HG03558 (cell line): ENCODE measurements at regions not wholly inside any gene's neighbourhood (a gene's known extent, or its start where the extent isn't known, plus 50 kb on each side); places are given as distances from the start of the nearest gene placed in this dataset.
"Not testable (repeated sequence)": the region's sequence is repeated elsewhere in the genome, so short reads cannot be mapped to it uniquely, and the experiment has no call there.

ENCODE experiments used
- ATAC-seq: cut with Tn5 transposase; IDR thresholded peaks from one replicate; pipeline ENCODE4 v1.9.1; 2021; ENCODE audit warnings: moderate number of reproducible peaks; ENCODE audit not compliant: unreplicated experiment; ENCODE audit errors: extremely low read depth

GRCh38 chr5:155794795-155795194 is 532.2 kb upstream of the SGCD start:
- no peak for ATAC-seq

GRCh38 chr5:155799308-155799707 is 527.7 kb upstream of the SGCD start:
- no peak for ATAC-seq

DNA sequence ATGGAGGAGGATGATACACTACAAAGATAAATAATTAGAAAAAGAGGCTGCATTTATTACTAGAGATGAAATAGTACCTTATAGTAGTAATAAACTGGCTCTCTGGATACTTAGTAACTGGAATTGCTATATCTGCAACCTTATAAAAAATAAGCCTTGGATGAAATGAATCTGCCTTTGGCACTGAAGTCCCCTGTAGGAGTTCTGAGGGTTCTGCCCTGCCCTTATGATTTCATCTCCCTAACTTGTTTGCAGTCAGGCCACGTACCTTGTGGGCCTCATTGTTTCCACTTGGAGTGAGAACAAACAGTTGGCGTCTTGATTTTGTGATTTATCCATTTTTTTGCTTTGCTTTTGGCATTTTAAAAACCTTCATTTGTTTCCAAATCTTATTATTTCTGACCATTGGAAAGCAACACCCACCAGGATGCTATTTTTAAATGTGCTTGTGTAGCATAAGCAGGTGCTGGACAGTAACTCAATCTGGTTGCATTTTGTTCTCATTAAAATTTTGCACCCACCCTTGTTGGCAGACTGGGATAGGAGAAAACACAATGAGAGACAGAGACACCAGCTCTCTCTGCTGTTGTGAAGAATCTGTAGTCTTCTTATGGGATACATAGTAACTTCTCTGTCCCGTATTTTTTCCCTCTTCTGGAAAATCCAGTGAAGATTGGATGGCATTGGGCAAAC is 518.9 kb upstream of the SGCD start:
- ATAC-seq, result no peak

DNA sequence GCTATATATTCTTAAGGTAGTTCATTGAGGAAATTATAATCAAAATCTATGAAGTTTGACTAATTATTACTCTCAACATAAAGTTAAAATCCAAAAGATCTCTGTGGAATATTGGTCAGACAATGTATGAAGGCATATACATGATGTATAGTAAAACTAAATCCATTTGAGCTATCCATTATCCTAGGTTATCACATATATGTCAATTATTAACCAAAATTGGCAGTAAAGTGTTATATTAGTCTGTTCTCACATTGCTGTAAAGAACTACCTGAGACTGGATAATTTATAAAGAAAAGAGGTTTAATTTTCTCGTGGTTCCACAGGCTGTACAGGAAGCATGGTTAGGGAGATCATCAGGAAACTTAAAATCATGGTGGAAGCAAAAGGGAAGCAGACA is 511.7 kb upstream of the SGCD start:
- no peak for ATAC-seq

GRCh38 chr5:155822177-155822576 is 504.8 kb upstream of the SGCD start:
- ATAC-seq, result no peak

- ATAC-seq, result no peak
Observed at GRCh38 chr5:155826611-155827507, 500.1 kb upstream of the SGCD start.

- not testable (repeated sequence) for ATAC-seq
Observed at GRCh38 chr5:155827508-155827815, 499.5 kb upstream of the SGCD start.

DNA sequence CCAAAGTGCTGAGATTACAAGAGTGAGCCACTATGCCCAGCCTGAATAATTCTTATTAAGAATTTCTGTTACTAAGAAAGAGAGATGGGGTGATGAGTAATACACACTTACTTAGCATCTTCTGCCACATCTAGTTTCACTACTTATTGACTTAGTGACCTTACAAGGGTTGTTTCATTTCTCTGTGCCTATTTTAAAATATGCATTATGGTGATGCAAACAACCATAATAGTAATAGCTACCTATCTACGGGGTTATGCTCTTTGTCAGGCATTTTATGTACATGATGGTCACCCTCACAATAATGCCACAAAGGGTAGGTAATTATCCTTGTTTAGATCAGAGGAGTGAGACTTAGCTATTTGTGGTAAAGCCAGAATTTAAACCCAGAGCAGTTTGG is 499.0 kb upstream of the SGCD start:
- ATAC-seq, result peak; percentile 94

GRCh38 chr5:155831491-155831890 is 495.5 kb upstream of the SGCD start:
- ATAC-seq, result no peak

- ATAC-seq, result no peak
Observed at GRCh38 chr5:155833287-155833686, 493.7 kb upstream of the SGCD start.

- ATAC-seq, result no peak
Observed at GRCh38 chr5:155834271-155834975, 492.5 kb upstream of the SGCD start.

DNA sequence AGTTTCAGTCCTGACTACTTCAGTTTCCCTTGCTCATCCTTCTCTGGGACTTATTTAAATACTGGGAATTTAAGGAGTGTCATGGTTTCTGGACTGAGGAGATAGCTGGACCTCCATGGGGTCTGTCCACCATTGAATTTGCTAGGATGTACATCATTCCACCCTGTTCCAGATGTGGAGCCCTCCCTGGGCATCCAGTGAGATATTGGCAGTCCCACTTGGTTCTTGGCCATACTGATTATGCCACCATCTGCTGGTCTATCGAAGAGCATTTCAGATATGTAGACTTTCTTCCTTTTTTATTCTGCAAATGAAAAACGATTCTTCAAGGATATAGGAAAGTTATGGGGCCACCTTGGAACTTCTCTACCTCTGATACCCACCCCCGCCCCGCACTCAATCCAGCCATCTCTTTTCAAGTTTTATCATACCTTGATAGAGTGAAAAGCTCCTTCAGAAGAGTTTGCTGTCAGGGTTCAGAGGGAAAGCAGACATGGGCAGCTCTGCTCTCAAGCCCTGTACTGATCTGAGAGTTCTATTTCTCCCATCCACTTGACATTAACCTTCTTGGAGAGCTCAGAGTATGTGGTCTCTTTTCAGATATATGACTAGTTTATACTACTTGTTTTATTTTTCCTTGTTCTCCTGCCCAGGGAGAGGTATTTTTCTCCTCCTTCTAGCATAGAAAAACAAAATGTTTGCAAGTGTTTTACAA is 490.7 kb upstream of the SGCD start:
- ATAC-seq, result no peak

- ATAC-seq, result no peak
Observed at GRCh38 chr5:155838394-155838793, 488.6 kb upstream of the SGCD start.

DNA sequence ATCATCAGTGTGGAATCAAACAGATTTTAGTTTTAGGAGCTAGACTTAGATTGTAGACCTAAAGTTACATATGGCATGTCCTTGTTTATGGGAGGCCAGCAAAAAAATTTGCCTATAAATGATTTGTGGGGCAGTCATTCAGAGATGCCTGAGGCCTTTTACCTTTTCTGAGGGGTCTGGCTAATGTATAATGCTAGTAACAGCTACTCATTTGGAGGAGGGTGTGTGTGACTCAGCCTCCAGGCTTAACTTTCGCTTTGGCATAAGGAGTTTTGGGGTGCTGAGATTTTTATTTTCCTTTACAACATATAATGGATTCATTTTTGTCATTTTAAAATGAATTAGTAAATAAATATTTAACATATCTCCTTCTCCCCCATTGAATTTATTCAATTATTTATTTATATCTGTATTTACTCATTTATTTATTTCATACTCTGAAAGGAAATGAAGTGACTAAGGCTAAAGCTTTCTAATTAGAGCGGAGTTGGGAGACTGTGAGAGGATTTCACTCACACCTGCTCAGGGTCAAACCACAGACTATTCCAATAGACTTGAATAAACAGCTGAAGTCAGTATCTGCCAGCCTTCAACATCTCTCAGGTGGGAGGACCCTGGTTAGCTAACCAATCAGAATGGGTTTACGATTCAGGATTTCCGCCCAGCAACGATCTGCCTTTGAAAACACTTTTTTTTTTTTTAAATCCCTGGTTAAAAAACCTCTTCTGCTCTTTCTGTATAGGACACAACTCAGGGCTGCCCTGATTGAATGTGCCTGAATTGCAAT is 487.5 kb upstream of the SGCD start:
- no peak for ATAC-seq

DNA sequence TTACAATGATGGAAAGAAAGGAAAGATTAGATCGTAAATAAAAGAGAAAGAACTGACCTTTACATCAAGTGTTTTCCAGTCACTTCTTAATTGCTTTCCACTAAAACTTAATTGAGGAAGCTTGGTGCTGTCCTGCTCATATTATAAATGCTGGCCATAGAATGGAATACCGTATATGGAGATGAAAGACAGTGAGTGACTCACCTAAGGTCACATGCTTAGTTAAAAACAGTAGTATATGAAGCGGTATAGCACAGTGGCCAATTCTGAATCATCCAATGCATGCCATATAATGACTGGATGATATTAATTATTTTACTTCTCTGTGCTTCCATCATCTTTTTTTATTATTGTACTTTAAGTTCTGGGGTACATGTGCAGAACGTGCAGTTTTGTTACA is 482.4 kb upstream of the SGCD start:
- no peak for ATAC-seq

DNA sequence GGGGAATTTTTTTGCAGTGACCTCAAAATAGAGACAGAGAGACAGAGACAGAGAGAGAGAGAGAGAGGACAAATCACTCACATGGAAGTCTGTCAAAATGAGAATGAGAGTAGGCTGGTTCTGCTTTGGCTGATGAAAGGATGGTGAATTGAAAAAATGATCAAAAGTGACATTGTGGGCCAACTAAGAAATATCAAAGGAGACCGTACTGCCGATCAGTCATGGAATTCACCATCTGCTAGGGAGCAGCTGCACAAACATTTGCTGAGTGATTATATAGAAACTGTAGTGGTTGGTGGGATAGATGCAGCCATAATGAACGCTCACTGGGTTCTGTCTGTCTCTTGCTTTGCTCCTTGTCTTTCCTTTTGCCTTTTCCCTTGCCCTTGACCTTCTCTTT is 476.6 kb upstream of the SGCD start:
- ATAC-seq, result no peak

DNA sequence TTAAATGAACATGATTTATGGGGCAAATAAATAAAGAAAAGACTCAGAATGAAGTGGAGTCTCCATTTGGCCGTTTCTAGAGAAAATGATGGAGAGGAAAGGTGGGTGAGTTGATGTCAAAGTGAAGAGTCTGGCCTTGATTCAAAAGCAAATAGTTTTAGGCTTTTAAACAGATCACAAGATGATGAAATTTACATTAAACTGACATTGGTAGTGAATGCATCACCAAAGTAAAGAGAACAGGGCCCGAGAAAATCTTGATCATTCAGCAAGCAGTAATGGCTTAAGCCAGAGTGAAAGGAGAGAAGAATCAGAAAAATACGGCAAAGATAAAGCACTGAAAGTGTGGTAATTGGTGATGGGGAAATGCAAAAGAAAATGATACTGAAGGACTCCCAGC is 460.0 kb upstream of the SGCD start:
- no peak for ATAC-seq

GRCh38 chr5:155867522-155868088 is 459.4 kb upstream of the SGCD start:
- ATAC-seq, result no peak

- ATAC-seq, result no peak
Observed at GRCh38 chr5:155870636-155871035, 456.3 kb upstream of the SGCD start.

DNA sequence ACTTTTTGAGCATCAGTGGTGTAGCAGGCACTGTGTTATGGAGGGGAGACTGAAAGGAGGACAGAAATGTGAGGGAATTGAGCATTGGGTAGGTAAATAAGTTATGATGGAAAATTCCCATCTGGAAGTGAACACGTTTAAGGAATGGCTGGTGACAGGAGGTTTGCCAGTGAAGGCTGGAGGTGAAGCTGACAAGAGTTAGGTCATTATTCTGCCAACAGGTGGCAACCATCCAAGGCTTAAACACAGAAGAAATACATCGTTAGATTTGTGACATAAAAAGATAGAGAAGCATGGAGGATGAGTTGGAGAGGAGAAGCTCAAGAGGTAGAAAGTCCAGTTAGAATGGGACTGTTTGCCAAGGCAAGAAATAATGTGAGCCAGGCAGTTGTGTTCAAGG is 455.3 kb upstream of the SGCD start:
- ATAC-seq, result no peak
